ENCODE measurements at regions not wholly inside any gene's neighbourhood (a gene's known extent, or its start where the extent isn't known, plus 50 kb on each side); places are given as distances from the start of the nearest gene placed in this dataset.

- TF ChIP-seq CTCF (IDR thresholded peaks at IDR 0.05): no peak
These were observed 74.1 kb upstream of the CCL21 start for GRCh38 chr9:34783951-34784487.

- no peak for TF ChIP-seq CTCF (IDR thresholded peaks at IDR 0.05)
These were observed 72.4 kb upstream of the CCL21 start for GRCh38 chr9:34782372-34782771.

- no peak for TF ChIP-seq CTCF (IDR thresholded peaks at IDR 0.05)
These were observed 67.7 kb upstream of the CCL21 start for GRCh38 chr9:34777666-34778065.

GRCh38 chr9:34773955-34774354 lies 64.0 kb upstream of the CCL21 start:
- TF ChIP-seq CTCF (IDR thresholded peaks at IDR 0.05): no peak

- no peak for TF ChIP-seq CTCF (IDR thresholded peaks at IDR 0.05)
These were observed 63.5 kb upstream of the CCL21 start for GRCh38 chr9:34773306-34773910.

- TF ChIP-seq CTCF (IDR thresholded peaks at IDR 0.05): no peak
These were observed 61.1 kb upstream of the CCL21 start for GRCh38 chr9:34771007-34771406.

GRCh38 chr9:34760196-34761040 lies 50.5 kb upstream of the CCL21 start:
- TF ChIP-seq CTCF (IDR thresholded peaks at IDR 0.05): peak; percentile 94
